GM18517 (cell line): ENCODE measurements at regions not wholly inside any gene's neighbourhood (a gene's known extent, or its start where the extent isn't known, plus 50 kb on each side); places are given as distances from the start of the nearest gene placed in this dataset.

ENCODE experiments used
- ATAC-seq: cut with Tn5 transposase; IDR thresholded peaks from one replicate; pipeline ENCODE4 v1.9.1; 2021; ENCODE audit warnings: mild to moderate bottlenecking, moderate library complexity; ENCODE audit not compliant: unreplicated experiment

DNA sequence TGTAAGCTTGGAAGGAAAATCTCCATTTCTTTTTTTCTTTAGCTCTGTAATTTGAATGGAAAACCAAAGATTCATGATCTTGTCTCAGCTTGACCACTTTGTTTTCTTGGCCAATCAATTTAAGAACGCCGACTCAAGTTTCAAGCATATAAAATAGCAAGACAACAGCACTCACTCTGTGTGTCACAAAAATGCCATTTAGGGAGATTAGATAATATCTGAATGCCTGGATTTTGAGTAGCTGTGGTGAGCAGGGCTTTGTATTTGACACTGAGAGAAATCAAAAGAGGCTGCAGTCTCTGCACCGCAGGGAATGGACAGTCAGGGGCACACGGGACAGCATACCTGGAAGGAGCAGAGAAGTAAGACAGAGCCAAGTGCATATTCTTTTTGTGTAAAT is 209.5 kb upstream of the SLC10A2 start:
- ATAC-seq, result no peak

- no peak for ATAC-seq
These were observed 208.9 kb upstream of the SLC10A2 start for GRCh38 chr13:103275081-103275480.

GRCh38 chr13:103273825-103274224 is 207.6 kb upstream of the SLC10A2 start:
- ATAC-seq, result no peak

GRCh38 chr13:103272770-103273169 is 206.6 kb upstream of the SLC10A2 start:
- ATAC-seq, result peak; percentile 51

DNA sequence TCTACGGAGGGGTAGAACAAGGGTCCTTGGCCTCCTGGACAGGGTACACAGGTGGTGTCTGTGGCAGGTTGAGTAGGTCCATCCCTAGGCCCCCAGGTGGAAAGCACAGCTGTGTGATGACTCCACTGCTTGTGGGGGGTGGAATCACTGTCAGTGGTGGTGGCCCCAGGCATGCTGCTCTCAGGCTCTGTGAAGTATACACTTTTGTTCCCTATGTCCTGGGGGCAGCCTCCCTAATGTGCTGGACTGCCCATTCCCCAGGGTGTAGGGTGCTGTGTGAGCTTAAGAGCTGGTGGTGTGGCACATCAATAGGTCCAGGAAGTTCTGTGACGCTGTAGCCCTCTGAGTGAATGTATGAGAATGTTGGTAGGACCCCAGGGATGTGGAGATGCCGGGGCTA is 197.2 kb upstream of the SLC10A2 start:
- no peak for ATAC-seq

DNA sequence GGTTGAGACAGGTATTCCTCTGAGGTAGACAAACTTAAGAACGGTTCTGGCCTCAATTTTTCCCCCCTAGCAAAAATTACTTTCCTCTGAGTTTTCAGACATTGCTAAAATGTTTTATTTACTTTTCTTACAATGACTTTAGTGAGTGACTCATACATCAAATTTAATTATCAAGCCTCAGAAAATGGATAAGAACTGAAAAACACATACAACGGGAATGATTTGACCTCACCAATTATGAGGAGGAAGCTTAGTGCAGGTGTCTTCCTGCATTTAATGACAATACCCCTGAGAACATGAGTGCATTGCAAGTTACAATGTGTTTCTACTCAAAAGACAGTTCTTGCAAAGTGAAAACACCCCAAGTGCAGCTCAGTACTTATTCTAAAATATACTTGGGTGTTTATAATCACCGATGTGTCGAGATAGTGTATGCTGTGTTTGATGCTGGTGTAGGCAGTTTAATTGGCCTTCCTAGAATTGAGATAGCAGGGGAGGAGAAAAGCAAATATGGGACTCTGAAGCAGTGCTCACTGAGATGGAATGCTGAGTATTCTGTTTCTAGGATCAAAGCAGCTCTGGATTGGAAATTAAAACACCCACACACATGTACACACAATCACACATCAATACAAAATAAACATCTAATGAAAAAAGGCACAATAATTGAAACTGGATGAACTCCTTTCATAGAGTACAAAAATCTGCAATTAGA is 189.5 kb upstream of the SLC10A2 start:
- no peak for ATAC-seq

DNA sequence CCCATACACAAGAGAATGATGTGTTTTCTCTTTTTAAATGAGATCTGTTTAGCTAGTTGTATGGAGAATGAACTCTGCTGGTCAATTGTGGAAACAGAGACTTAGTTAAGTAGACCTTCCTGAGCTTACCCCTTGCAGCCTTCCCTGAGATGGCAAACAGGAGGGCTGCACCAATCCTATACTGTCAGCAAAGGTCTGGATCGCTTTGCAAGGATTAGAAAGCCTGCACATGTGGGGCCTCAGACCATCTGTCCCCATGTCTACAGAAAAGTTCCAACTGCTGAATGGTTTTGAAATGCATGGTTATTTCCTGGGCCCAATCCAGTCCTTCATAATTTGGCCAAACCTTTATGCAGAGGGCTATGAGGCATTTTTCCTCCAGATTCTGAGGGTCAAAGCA is 183.9 kb upstream of the SLC10A2 start:
- no peak for ATAC-seq

- no peak for ATAC-seq
These were observed 180.5 kb upstream of the SLC10A2 start for GRCh38 chr13:103246581-103247200.

DNA sequence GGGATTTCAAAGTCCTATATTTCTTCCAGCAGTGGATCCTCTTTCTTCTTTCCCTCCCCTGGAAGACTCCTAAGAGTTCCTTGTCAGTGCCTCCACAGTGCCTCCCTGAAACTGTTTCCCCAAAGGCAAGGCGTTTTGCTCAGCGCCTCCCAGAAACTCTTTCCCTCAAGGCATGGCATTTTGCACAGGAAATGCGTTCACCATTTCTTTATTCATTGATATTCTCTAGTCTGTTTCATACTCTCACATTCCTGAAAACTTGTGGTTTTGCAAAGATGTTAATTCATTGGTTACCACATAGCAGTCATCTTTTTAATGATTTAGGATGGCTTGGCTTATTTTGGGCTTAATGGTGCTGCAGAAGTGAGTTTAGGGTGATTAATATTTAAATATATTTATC is 177.3 kb upstream of the SLC10A2 start:
- ATAC-seq, result no peak

DNA sequence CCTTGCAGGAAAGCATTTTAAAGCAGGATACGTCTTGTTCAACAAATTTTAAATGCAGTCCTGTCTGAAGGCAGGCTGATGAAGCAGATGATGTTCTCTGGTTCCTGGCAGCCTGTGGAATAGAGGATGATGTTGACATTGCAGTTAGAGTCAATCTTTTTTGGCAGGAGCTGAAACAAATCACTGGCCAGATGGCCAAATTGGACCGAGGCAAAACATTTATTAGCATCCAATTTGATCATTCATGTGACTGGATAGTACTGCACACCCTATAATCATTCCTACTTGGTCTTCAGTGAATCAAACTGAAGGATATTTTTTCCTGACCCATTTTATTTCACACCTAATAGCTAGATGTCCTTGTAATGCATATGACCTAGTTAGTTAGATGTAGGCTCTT is 172.2 kb upstream of the SLC10A2 start:
- no peak for ATAC-seq

GRCh38 chr13:103236213-103236612 is 170.0 kb upstream of the SLC10A2 start:
- no peak for ATAC-seq

DNA sequence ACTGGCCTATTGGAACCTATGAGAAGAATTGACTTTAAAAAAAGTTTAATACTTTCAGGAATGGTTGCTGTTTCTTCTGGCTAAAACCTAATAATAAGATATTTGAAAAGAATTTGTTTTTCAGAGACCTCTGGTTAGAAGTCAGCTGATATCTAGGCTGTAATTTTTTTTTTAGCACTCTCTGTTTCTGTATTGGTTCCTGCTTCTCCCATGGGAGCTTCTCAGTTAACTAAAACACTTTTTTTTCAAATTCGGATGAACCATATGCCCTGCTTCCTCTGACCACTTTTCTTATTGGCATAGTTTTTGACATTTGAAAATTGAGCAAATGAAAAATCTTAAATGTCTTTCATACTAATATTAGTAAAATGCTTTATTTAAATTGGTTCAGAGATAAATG is 163.5 kb upstream of the SLC10A2 start:
- ATAC-seq, result no peak

GRCh38 chr13:103224804-103225203 is 158.6 kb upstream of the SLC10A2 start:
- no peak for ATAC-seq

- ATAC-seq, result no peak
These were observed 156.5 kb upstream of the SLC10A2 start for GRCh38 chr13:103222683-103223082.

DNA sequence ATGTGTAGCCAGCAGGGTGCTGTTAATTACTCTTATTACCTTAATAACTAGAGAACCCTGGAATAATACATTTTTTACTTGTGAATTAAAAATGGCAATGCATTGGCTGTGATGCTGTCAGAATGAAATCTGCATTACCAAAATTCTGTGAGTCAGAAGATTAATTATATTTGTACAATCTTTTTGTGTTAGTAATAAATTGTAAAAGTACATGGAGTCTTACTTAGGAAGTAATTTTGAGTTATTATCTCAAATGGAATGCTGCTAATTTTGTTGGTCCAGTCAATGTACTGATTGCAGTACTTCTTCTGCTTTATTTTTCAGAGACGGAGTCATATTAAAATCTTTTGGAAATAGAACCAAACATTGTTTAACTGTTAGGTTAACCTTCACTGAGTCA is 152.0 kb upstream of the SLC10A2 start:
- ATAC-seq, result no peak

DNA sequence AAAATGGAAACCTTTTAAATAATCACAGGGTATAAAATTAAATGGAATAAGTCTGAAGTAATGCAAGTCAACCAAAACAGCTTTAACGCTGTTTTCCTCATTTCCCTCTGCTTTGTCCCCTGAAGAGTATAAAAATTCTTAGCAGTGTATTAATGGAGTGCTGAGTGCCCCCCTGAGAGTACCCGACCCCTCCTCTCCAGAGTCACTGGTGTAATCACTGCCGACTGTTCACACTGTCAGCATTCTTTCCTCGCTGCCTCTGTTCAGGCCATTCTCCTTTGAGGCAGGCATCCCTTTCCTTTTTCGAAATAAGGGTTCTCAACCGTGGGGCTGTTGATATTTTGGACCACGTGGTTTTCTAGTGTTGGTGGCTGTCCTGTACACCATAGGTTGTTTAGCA is 146.9 kb upstream of the SLC10A2 start:
- no peak for ATAC-seq

DNA sequence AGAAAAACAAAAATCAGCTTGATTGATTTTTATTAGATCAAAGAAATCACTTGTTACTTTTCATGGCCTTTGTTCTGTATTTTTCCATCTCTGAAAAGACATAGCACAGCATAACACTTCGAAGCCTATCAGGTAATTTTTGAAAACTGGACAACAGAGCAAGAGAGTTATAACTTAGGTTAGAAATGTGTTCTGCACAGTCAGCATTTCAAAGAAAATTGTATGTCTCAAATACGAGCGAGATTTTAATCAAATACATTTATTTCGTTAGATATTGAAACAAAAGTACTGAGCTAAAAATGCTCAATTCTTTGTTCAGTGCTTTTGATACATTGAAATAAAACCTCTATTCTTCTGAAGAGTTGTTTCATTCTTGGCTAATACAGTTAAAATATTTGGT is 144.1 kb upstream of the SLC10A2 start:
- no peak for ATAC-seq

DNA sequence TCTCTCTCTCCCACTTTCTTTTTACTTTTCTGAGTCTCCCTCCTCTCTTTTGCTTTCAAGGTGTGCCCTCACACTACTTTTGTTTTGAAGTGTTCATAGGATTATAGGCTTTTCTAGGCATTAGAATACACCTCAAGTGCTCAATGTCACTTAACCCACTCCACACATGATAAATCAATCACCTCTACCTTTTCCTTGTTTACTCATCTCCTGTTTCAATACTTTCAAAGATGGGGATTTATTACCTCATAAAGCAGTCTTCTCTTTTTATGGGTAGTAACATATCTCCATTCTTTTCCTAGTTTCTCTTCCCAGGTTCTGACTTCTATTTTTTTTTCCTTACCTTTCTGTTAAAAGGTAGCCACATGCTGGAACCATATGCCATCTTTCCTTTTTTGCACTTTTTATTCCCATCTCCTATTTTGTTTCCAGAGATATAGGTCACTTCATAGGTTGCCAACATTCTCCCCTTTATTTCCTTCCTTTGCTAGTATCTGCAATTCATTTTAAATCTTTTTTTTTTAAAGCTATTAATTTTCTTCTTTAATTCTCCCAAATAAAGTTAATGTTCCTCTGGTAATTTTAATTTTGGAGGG is 137.6 kb upstream of the SLC10A2 start:
- no peak for ATAC-seq

DNA sequence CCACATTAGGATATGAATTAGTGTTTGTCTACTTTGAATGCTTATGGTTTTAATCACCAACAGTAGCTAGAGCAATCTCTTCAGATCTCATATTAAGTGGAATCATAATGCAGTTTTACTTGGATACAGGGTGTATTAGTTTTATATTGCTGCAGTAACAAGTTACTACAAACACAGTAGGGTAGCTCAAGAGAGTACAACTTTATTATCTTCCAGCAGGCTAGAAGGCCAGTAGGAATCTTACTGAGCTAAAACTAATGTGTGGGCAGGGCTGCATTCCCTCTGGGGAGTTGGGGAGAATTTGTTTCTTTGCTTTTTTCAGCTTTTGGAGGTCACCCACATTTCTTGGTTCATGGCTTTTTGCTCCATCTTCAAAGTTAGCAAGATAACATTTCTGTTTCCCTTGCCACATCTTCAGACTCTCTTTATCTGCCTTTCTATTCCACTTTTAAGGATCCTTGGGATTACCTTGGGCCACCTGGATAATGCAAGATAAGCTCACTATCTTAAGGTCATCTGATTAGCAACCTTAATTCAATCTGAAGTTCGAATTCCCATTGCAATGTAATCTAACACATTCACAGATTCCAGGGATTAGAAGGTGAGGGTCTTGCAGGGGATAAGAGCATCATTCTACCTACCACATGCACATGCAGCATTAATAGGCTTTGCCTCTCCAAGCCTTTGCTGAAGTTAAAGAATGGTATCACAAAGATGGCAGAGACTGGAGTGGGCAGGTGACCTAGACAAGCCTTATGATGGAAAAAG is 134.1 kb upstream of the SLC10A2 start:
- no peak for ATAC-seq

- no peak for ATAC-seq
These were observed 133.3 kb upstream of the SLC10A2 start for GRCh38 chr13:103199380-103200088.

- ATAC-seq, result no peak
These were observed 130.1 kb upstream of the SLC10A2 start for GRCh38 chr13:103196356-103196755.
